ENCODE measurements at regions not wholly inside any gene's neighbourhood (a gene's known extent, or its start where the extent isn't known, plus 50 kb on each side); places are given as distances from the start of the nearest gene placed in this dataset.

- no peak for TF ChIP-seq POLR2A (IDR thresholded peaks at IDR 0.05)
- no peak for TF ChIP-seq CTCF (IDR thresholded peaks at IDR 0.05)
- TF ChIP-seq POLR2AphosphoS5 (IDR thresholded peaks at IDR 0.05), result no peak
- TF ChIP-seq EP300 (IDR thresholded peaks at IDR 0.05), result no peak
These were observed 306.7 kb downstream of the DTWD2 start for GRCh38 chr5:118681655-118682054.
